ENCODE measurements at regions not wholly inside any gene's neighbourhood (a gene's known extent, or its start where the extent isn't known, plus 50 kb on each side); places are given as distances from the start of the nearest gene placed in this dataset.

DNA sequence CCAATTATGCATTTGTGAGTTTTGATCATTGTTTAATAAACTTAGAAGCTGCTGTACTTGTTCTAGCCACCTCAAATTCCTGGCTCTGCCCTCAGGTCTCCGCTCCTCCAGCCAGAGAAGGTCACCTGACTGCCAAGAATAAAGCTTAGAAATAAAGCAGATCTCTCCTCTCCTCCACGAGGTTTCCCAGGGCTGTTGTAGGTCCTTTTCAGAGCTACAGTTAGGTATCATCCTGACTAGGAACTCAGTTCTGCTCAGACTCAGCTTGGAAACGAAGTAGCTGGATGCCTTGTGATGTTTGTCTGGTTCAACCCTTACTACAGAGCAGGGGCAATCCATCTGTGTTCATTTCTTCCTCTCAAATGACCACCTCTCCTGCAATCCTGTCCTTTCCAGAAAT lies 79.1 kb upstream of the RAPGEF2 start:
- WGBS (ENCODE audit: insufficient coverage, insufficient replicate concordance, low lambda C conversion rate, missing lambda C conversion rate), result 31% methylated on average over 3 of the region's 3 CpGs
- no peak overlapping the region for H2AFZ ChIP-seq (ENCODE audit: control insufficient read depth, low read depth, low read length)
- no peaks in the 10 kb centered on the region for H3K36me3 ChIP-seq (ENCODE audit: control insufficient read depth in 2 of 2, insufficient read depth in 2 of 2, low read length in 1 of 2)
- peaks cover 7% of the 10 kb centered on the region; the same call in 1 of the 2 replicates for H3K4me1 ChIP-seq (ENCODE audit: control insufficient read depth, insufficient read depth, low read length)
- no peak overlapping the region for H3K27ac ChIP-seq (ENCODE audit: control insufficient read depth, insufficient read depth)
- POLR2A ChIA-PET, result no interaction called here
- H4K20me1 ChIP-seq (ENCODE audit: control insufficient read depth, insufficient read depth), result no peaks in the 10 kb centered on the region
- no peaks in the 10 kb centered on the region for H3K79me2 ChIP-seq (ENCODE audit: control insufficient read depth, insufficient read depth, low read length)
- in situ Hi-C loops (cut with MboI) (no loop called here), intact Hi-C loops (cut with micrococcal nuclease; ENCODE audit: unreplicated experiment) (no loop called here)
- TF ChIP-seq, protein P1, sequence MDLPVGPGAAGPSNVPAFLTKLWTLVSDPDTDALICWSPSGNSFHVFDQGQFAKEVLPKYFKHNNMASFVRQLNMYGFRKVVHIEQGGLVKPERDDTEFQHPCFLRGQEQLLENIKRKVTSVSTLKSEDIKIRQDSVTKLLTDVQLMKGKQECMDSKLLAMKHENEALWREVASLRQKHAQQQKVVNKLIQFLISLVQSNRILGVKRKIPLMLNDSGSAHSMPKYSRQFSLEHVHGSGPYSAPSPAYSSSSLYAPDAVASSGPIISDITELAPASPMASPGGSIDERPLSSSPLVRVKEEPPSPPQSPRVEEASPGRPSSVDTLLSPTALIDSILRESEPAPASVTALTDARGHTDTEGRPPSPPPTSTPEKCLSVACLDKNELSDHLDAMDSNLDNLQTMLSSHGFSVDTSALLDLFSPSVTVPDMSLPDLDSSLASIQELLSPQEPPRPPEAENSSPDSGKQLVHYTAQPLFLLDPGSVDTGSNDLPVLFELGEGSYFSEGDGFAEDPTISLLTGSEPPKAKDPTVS (IDR thresholded peaks at IDR 0.05; ENCODE audit: low read depth, low read length), result no peak
- no peak for TF ChIP-seq ZBED1 (IDR thresholded peaks at IDR 0.05; ENCODE audit: borderline replicate concordance)
- no peak for TF ChIP-seq RCOR1 (conservative IDR thresholded peaks at IDR 0.05; ENCODE audit: low read depth, low read length)
- TF ChIP-seq SIX5 (IDR thresholded peaks at IDR 0.05; ENCODE audit: low read depth, low read length, severe bottlenecking), result no peak
- no peak for TF ChIP-seq MTA3 (IDR thresholded peaks at IDR 0.05; ENCODE audit: borderline replicate concordance, low read length)
- TF ChIP-seq IKZF1 (conservative IDR thresholded peaks at IDR 0.05), result no peak
- CTCF ChIA-PET, result interaction anchor here (0.8 kb wide), 1 partner anchor 83 kb away, joined by 3 read pairs; no protein-coding TSS in a partner anchor
- H3K4me3 ChIP-seq, result no peak overlapping the region
- no peak overlapping the region for H3K9ac ChIP-seq (ENCODE audit: control insufficient read depth, insufficient read depth, low read length)
- no peaks in the 10 kb centered on the region for H3K9me3 ChIP-seq (replicated peaks; ENCODE audit: control insufficient read depth, insufficient read depth, low read length)
- FAIRE-seq (no peak), DNase-seq (ENCODE audit: low read depth, low spot score) (no peak), ATAC-seq (no peak)
- RAD21 ChIA-PET (ENCODE audit: unreplicated experiment), result no interaction called here
- no peaks in the 10 kb centered on the region; a peak in 1 of 4 replicates for H3K27me3 ChIP-seq (replicated peaks in 1 of 2; ENCODE audit: control insufficient read depth in 2 of 2, insufficient read depth in 2 of 2, low read length in 1 of 2)
- SMC1A ChIA-PET (ENCODE audit: uncharacterized antibody, unreplicated experiment), result no interaction called here
- no TSS peak for BruUV-seq (replicated peaks)
- no peak overlapping the region for H3K4me2 ChIP-seq (ENCODE audit: control insufficient read depth, insufficient read depth)

DNA sequence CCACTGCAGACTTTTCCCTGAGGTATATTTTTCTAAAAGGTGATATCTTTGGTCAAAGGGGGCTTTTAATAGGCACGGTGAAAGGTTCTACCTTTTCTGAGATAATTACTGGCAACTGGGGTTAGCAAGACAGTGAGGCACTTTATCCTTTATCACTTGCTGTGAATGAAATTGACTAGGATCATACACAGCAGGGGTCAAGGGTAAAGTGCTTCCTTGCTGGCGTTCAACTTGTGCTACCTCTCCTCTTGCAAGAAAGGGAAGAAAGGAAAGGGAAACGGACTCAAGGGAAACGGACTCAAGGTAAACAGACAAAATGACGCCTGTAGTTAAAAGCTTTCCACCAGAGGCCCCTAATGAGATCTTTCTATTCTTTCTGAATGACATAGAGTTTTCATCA lies 78.6 kb upstream of the RAPGEF2 start:
- RAD21 ChIA-PET (ENCODE audit: unreplicated experiment), result no interaction called here
- Histone ChIP-seq H3K4me3 (no peak overlapping the region), H3K36me3 (ENCODE audit: control insufficient read depth in 2 of 2, insufficient read depth in 2 of 2, low read length in 1 of 2) (no peaks in the 10 kb centered on the region), H3K4me2 (ENCODE audit: control insufficient read depth, insufficient read depth) (no peak overlapping the region), H4K20me1 (ENCODE audit: control insufficient read depth, insufficient read depth) (no peaks in the 10 kb centered on the region), H3K27me3 (replicated peaks in 1 of 2; ENCODE audit: control insufficient read depth in 2 of 2, insufficient read depth in 2 of 2, low read length in 1 of 2) (no peaks in the 10 kb centered on the region; a peak in 1 of 4 replicates), H3K9me3 (replicated peaks; ENCODE audit: control insufficient read depth, insufficient read depth, low read length) (no peaks in the 10 kb centered on the region), H3K4me1 (ENCODE audit: control insufficient read depth, insufficient read depth, low read length) (peaks cover 7% of the 10 kb centered on the region; the same call in 1 of the 2 replicates), H2AFZ (ENCODE audit: control insufficient read depth, low read depth, low read length) (no peak overlapping the region), H3K9ac (ENCODE audit: control insufficient read depth, insufficient read depth, low read length) (no peak overlapping the region), H3K27ac (ENCODE audit: control insufficient read depth, insufficient read depth) (no peak overlapping the region), H3K79me2 (ENCODE audit: control insufficient read depth, insufficient read depth, low read length) (no peaks in the 10 kb centered on the region)
- 68% methylated on average over 5 of the region's 5 CpGs for WGBS (ENCODE audit: insufficient coverage, insufficient replicate concordance, low lambda C conversion rate, missing lambda C conversion rate)
- DNase-seq (ENCODE audit: low read depth, low spot score) (no peak), ATAC-seq (no peak), FAIRE-seq (no peak)
- CTCF ChIA-PET, result interaction anchor here (0.8 kb wide), 1 partner anchor 82 kb away, joined by 3 read pairs; no protein-coding TSS in a partner anchor
- TF ChIP-seq, protein P2, sequence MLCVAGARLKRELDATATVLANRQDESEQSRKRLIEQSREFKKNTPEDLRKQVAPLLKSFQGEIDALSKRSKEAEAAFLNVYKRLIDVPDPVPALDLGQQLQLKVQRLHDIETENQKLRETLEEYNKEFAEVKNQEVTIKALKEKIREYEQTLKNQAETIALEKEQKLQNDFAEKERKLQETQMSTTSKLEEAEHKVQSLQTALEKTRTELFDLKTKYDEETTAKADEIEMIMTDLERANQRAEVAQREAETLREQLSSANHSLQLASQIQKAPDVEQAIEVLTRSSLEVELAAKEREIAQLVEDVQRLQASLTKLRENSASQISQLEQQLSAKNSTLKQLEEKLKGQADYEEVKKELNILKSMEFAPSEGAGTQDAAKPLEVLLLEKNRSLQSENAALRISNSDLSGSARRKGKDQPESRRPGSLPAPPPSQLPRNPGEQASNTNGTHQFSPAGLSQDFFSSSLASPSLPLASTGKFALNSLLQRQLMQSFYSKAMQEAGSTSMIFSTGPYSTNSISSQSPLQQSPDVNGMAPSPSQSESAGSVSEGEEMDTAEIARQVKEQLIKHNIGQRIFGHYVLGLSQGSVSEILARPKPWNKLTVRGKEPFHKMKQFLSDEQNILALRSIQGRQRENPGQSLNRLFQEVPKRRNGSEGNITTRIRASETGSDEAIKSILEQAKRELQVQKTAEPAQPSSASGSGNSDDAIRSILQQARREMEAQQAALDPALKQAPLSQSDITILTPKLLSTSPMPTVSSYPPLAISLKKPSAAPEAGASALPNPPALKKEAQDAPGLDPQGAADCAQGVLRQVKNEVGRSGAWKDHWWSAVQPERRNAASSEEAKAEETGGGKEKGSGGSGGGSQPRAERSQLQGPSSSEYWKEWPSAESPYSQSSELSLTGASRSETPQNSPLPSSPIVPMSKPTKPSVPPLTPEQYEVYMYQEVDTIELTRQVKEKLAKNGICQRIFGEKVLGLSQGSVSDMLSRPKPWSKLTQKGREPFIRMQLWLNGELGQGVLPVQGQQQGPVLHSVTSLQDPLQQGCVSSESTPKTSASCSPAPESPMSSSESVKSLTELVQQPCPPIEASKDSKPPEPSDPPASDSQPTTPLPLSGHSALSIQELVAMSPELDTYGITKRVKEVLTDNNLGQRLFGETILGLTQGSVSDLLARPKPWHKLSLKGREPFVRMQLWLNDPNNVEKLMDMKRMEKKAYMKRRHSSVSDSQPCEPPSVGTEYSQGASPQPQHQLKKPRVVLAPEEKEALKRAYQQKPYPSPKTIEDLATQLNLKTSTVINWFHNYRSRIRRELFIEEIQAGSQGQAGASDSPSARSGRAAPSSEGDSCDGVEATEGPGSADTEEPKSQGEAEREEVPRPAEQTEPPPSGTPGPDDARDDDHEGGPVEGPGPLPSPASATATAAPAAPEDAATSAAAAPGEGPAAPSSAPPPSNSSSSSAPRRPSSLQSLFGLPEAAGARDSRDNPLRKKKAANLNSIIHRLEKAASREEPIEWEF (IDR thresholded peaks at IDR 0.05; ENCODE audit: insufficient replicate concordance, low read depth, low read length), result no peak
- no peak for TF ChIP-seq POLR2AphosphoS5 (IDR thresholded peaks at IDR 0.05; ENCODE audit: low read length)
- no peak for TF ChIP-seq ZNF217 (IDR thresholded peaks at IDR 0.05)
- TF ChIP-seq CHD4 (IDR thresholded peaks at IDR 0.05), result no peak
- no peak for TF ChIP-seq SUPT20H (IDR thresholded peaks at IDR 0.05; ENCODE audit: borderline replicate concordance, control insufficient read depth, low read depth, low read length)
- SMC1A ChIA-PET (ENCODE audit: uncharacterized antibody, unreplicated experiment), result no interaction called here
- POLR2A ChIA-PET, result no interaction called here
- intact Hi-C loops (cut with micrococcal nuclease; ENCODE audit: unreplicated experiment), result no loop called here
- BruUV-seq (replicated peaks), result no TSS peak
- in situ Hi-C loops (cut with MboI), result no loop called here
